ENCODE measurements at regions not wholly inside any gene's neighbourhood (a gene's known extent, or its start where the extent isn't known, plus 50 kb on each side); places are given as distances from the start of the nearest gene placed in this dataset.

- BruUV-seq (replicated peaks), result no TSS peak
- H4K20me1 ChIP-seq (replicated peaks; ENCODE audit: control insufficient read depth, extremely low read depth, insufficient read depth, low read length), result no peaks in the 10 kb centered on the region
- DNase-seq (ENCODE audit: low read depth, low spot score) (no peak), FAIRE-seq (no peak)
- no peak overlapping the region for H3K4me2 ChIP-seq (ENCODE audit: insufficient read depth, low read length)
- no peak overlapping the region for H3K4me3 ChIP-seq (replicated peaks in 1 of 3; ENCODE audit: insufficient read depth in 1 of 3, low read depth in 1 of 3, low read length in 3 of 3)
- H3K9me1 ChIP-seq (replicated peaks; ENCODE audit: control insufficient read depth, extremely low read depth, insufficient read depth, low read length), result no peaks in the 10 kb centered on the region
- no peak overlapping the region for H3K27ac ChIP-seq (ENCODE audit: insufficient read depth, low read depth, low read length)
- H3K4me1 ChIP-seq (ENCODE audit: control insufficient read depth, extremely low read depth, insufficient read depth, low read length), result no peaks in the 10 kb centered on the region
- TF ChIP-seq EZH2 (IDR thresholded peaks at IDR 0.05; ENCODE audit: borderline replicate concordance, low read depth, low read length, severe bottlenecking) (no peak), MYC (IDR thresholded peaks at IDR 0.05; ENCODE audit: low read depth, low read length) (no peak), GATA2 (IDR thresholded peaks at IDR 0.05; ENCODE audit: insufficient read depth, insufficient read length, low read depth, low read length) (no peak), JUN (IDR thresholded peaks at IDR 0.05; ENCODE audit: borderline replicate concordance, insufficient read depth, insufficient read length, low read depth) (no peak), POLR2A (IDR thresholded peaks at IDR 0.05; ENCODE audit: low read depth, low read length) (no peak), MAX (IDR thresholded peaks at IDR 0.05; ENCODE audit: insufficient read depth, insufficient read length) (no peak), CTCF (IDR thresholded peaks at IDR 0.05; ENCODE audit: extremely low read depth in 1 of 2, insufficient read depth in 1 of 2, low read depth in 1 of 2, low read length in 2 of 2) (no peak), FOS (IDR thresholded peaks at IDR 0.05; ENCODE audit: borderline replicate concordance, insufficient read depth, low read length) (no peak), POLR2AphosphoS5 (IDR thresholded peaks at IDR 0.05; ENCODE audit: insufficient read depth, low read depth, low read length) (no peak)
- no peaks in the 10 kb centered on the region for H3K79me2 ChIP-seq (ENCODE audit: control insufficient read depth, insufficient read depth, low read length)
- POLR2A ChIA-PET, result no interaction called here
- CTCF ChIA-PET, result no interaction called here
- H3K9ac ChIP-seq (replicated peaks; ENCODE audit: extremely low read depth, insufficient read depth, low read length), result no peak overlapping the region
- no peaks in the 10 kb centered on the region for H3K27me3 ChIP-seq (ENCODE audit: control insufficient read depth in 2 of 2, insufficient read depth in 2 of 2, low read length in 2 of 2)
- H3K9me3 ChIP-seq (replicated peaks; ENCODE audit: control insufficient read depth, insufficient read depth, low read length), result no peaks in the 10 kb centered on the region
- dilution Hi-C loops (cut with MboI; ENCODE audit: extremely low pct_ligation_motif_present, low sequenced_read_pairs), result no loop called here
- intact Hi-C loops (cut with micrococcal nuclease), result no loop called here
- H2AFZ ChIP-seq (ENCODE audit: low read depth, low read length), result no peak overlapping the region
- no peaks in the 10 kb centered on the region for H3K36me3 ChIP-seq (ENCODE audit: control insufficient read depth in 2 of 2, extremely low read depth in 1 of 2, insufficient read depth in 2 of 2, low read length in 2 of 2)
These were observed 67.6 kb upstream of the TENM4 start for GRCh38 chr11:79508461-79508860.
